ENCODE measurements at regions not wholly inside any gene's neighbourhood (a gene's known extent, or its start where the extent isn't known, plus 50 kb on each side); places are given as distances from the start of the nearest gene placed in this dataset.

- DNase-seq: no peak
Measured at GRCh38 chr9:86557063-86557766, 203.0 kb upstream of the TUT7 start.

DNA sequence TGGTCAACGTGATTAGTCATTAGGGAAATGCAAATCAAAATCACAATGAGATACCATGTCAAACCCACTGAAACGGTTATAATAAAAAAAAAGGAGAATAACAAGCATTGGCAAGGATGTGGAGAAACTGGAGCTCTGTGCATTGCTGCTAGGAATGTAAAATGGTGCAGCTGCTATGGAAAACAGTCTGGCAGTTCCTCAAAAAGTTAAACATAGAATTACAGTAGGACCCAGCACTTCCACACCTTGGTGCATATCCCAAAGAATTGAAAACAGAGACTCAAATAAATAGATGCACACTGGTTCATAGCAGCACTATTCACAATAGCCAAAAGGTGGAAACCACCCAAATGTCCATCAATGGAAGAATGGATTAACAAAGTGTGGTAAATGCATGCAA is 201.5 kb upstream of the TUT7 start:
- DNase-seq: no peak

DNA sequence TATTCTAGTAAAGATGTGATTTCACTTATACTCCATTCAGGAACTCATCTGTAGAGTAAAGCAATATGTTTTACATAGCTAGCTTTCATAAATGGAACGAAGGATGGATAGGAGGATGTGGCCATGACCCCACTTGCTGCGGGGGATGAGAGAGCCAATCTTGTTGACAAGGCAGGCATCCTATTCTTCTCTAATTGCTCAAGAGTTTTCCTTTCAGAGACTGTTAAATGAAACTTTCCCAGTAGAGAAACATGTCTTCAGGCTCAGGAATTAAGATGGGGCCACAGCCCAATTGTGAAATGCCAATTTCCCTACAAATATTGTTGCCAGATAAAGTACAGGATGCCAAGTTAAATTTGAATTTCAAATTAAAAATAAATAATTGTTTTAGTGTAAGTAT is 196.2 kb upstream of the TUT7 start:
- no peak for DNase-seq

GRCh38 chr9:86549920-86550319 is 195.7 kb upstream of the TUT7 start:
- no peak for DNase-seq

DNA sequence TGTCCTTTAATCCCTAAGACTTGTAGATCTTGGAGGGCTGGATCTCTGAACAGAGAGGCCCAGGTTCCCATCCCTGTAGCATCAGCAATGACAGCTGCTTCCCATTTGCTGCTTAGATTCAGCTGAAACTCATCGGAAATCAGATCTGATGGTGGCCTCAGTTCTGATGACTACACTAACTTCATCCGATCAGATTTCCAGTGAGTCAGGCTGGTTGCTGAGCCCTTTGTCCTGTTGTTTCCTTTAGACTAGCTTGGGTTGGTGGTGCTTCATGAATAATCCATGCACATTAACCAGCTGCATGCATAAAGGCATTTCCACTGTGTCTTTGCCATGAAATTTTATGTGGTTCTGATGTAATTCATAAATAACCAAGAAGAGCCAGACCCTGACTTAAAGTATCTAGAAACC is 195.2 kb upstream of the TUT7 start:
- no peak for DNase-seq

DNA sequence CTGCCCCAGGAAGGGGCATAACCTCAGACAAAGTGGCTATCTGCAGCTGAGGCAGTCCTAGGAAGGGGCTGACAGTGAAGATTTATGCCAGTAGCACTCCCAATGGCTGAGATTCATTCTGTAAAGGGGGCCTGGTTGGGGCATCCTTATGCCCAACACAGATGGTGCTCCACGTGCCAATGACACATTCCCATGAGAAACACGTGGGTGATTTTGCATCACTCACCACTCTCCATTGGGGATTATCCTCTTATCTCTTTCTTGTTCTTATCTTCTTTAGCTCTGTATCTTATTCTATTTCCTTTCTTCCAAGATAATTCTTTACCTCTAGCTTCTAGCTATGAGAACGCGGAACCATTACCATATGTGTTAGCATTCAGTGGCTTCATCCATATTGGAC is 194.0 kb upstream of the TUT7 start:
- no peak for DNase-seq

DNA sequence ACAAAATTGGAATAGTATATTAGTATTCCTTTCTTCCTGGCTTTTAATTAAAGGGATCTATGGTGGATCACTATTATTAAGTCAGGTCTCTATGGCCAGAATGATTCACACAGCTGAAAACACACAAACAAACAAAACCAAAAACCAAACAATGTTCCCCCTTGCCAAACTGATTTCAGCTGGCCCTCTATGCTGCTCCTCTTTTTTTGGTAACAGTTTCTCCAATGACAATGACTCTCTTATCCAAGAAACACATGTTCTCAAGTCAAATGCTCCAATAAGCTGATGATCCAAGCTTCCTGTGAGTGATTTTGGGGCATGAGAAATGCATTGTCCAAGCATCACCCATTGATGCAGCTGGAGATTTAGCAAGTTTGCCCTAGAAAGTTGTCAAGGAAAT is 193.4 kb upstream of the TUT7 start:
- DNase-seq: no peak

GRCh38 chr9:86546712-86547111 is 192.5 kb upstream of the TUT7 start:
- no peak for DNase-seq

GRCh38 chr9:86545090-86545489 is 190.9 kb upstream of the TUT7 start:
- DNase-seq: no peak

GRCh38 chr9:86541014-86541570 is 186.9 kb upstream of the TUT7 start:
- DNase-seq: no peak

DNA sequence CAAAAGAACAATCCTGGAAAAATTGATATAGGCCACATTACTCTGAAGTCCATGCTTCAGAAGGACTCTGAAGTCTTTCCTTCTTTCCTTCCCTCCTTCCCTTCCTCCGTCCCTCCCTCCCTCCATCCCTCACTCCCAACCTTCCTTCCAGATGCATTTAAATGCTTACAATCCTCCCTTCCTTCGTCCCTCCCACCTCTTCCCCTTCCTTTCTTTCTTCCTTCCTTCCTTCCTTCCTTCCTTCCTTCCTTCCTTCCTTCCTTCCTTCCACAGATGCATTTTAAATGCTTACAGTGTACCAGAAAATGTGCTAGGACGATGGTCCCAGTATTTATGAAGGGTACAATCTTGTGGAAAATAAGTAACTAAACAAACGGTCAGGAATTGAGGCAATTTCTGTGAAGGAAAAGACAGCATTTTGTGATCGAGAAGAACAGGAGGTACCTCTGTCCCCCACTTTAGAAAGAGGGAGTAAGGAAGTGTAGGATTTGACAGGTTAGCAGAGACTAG is 181.3 kb upstream of the TUT7 start:
- DNase-seq: no peak

- DNase-seq: no peak
Measured at GRCh38 chr9:86534572-86535258, 180.5 kb upstream of the TUT7 start.

DNA sequence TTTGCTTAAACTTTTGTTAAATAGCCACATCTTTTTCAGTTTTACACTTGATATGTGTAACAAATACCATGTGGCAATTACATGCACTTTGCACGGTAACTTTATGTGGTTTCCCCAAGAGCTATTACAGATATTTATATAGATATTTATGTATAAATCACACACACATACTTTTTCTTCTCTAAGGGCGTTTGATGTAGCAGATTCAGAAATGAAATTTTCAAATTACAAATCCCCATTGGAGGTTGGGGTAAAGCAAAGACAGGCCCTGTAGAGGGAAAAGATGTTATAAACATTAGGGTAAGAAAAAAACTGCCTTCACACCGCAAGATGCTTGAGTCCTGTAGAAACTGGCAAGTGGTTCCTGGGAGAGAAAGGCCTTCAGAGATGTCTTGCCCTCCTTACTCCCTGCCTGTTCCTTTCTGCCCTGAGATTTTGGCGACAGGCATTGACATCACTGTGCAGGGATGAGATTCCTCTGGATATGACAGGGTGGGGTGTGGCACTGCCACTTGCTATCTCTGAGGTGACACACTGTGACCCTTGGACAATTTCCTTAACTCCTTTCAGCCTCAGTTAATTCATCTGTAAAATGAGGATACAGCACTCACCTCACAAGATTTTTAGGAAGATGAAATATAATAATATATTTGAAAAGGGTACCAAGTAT is 177.9 kb upstream of the TUT7 start:
- DNase-seq: no peak

- no peak for DNase-seq
Measured at GRCh38 chr9:86531273-86531970, 177.2 kb upstream of the TUT7 start.

DNA sequence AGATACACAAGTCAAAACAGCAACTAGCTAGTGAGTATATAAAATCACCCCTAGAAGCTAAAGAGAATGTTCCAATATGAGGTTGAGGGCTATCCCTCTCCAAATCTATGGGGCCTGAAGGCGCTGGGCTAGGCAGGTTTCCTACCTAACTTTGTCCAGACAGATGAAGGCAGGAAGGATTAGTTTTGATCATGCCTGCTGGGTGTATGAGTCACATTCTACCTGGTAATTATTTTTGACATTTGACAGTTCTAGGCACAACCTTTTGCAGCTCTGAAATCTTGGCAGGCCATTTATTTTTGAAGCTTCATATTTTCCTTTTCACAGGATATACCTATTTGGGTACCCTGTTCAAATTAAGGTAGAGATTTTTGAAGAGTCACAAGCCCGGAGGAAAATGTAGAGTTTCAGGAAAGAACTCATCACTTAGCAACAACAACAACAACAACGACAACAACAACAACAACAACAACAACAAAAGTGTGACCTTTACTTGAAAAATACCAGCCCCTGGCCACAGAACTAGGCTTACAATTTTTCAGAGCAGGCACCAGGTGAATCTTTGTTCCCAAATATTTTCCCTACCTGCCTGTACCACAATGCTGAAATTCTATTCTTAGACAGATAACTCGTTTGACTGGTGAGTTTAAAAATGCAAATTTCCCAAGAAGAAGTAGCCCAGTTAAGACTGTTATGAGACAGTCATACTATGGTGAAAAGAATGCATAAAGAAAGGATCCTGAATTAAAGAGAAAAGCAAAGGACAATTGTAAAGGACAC is 175.5 kb upstream of the TUT7 start:
- DNase-seq: no peak

DNA sequence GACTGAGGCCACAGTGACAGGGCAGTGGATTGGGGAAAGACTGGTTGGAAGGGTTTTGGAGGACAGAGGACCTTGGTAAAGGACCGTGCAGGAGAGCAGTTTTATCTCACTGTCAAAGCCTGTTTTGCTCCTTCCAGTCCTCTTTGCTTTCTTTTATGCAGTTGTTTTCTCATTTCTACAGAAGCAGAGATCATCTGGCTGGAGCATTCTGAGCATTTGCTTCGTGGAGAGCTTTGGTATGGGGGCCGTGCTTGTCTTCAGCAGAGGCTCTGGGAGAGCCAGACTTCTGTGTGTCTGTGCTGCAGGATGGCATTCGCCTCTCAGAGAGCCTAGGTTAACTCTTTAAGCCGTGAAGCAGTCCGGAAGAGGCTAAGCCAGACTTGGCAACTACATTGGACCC is 171.8 kb upstream of the TUT7 start:
- DNase-seq: no peak

DNA sequence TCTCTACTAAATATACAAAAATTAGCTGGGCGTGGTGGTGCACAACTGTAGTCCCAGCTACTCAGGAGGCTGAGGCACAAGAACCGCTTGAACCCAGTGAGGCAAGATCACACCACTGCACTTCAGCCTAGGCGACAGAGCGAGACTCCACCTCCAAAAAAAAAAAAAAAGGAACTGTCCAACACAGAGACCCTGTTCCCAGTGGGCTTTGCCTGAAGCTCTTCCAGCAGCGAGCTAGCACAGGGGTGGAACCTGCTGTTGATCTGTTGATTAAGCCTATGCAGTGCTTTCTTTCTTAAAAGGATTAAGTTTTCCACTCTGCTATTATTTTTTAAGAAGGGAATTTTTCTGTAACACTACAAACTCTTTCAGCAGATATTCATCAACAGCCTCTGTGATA is 171.0 kb upstream of the TUT7 start:
- DNase-seq: no peak

GRCh38 chr9:86521977-86522376 is 167.8 kb upstream of the TUT7 start:
- DNase-seq: no peak

GRCh38 chr9:86521322-86521721 is 167.1 kb upstream of the TUT7 start:
- DNase-seq: no peak

- DNase-seq: no peak
Measured at GRCh38 chr9:86519066-86519615, 164.9 kb upstream of the TUT7 start.

- no peak for DNase-seq
Measured at GRCh38 chr9:86517475-86517874, 163.3 kb upstream of the TUT7 start.

- no peak for DNase-seq
Measured at GRCh38 chr9:86516564-86516963, 162.4 kb upstream of the TUT7 start.
